Transverse colon (tissue), 4 donors: ENCODE measurements at regions not wholly inside any gene's neighbourhood (a gene's known extent, or its start where the extent isn't known, plus 50 kb on each side); places are given as distances from the start of the nearest gene placed in this dataset.

Experiments used
- DNase-seq: peaks from one replicate; pipeline ENCODE4 v3.0.0-alpha.2; 2019
- H3K27ac ChIP-seq, 4 donors: fragments of 200-600 bp; sonication (generic); 2 replicates each; pipeline ENCODE4 v1.5.1; 2016 to 2018; ENCODE audit warnings: inconsistent platforms in 4 of 4
- H3K27me3 ChIP-seq: fragments of 200-600 bp; sonication (generic); 2 replicates; pipeline ENCODE4 v1.5.1; 2017; ENCODE audit warnings: inconsistent platforms
- H3K36me3 ChIP-seq, 4 donors: fragments of 200-600 bp; sonication (generic); 2 replicates each; pipeline ENCODE4 v1.5.1; 2017 to 2019; ENCODE audit warnings: inconsistent platforms in 4 of 4
- H3K4me1 ChIP-seq, 4 donors: fragments of 200-600 bp; sonication (generic); 2 replicates each; pipeline ENCODE4 v1.5.1; 2017 to 2020; ENCODE audit warnings: inconsistent platforms in 4 of 4
- H3K4me3 ChIP-seq, 4 donors: fragments of 200-600 bp; sonication (generic); 1 replicate in 1 of 4; 2 replicates in 3 of 4; pipeline versions ENCODE4 v1.5.1 to v1.6.1; 2017 to 2019; ENCODE audit warnings: inconsistent platforms in 4 of 4
- H3K9me3 ChIP-seq, 2 donors: fragments of 200-600 bp; sonication (generic); 2 replicates each; pipeline ENCODE4 v1.5.1; 2017 to 2019; ENCODE audit warnings: inconsistent platforms in 2 of 2
- EP300 ChIP-seq: sonication (generic); formaldehyde crosslinking; IDR thresholded peaks from one replicate; pipeline ENCODE4 v1.6.1; 2017; ENCODE audit warnings: antibody characterized with exemption, low read depth
- POLR2A ChIP-seq: fragments of 450-650 bp; IDR thresholded peaks from one replicate; pipeline ENCODE4 v1.6.1; 2016; ENCODE audit warnings: antibody characterized with exemption, mild to moderate bottlenecking, moderate library complexity
- POLR2AphosphoS5 ChIP-seq, 3 donors: sonication (generic); formaldehyde crosslinking; IDR thresholded peaks; one replicate each; pipeline ENCODE4 v1.6.1; 2016; ENCODE audit warnings: antibody characterized with exemption in 3 of 3
- WGBS, 2 donors: methylation state at CpG; one replicate each; pipeline ENCODE4 v1.1.5; 2018; ENCODE audit warnings: low coverage in 1 of 2; 5-methylcytosine and 5-hydroxymethylcytosine counted together
- in situ Hi-C, 4 donors: fragments of 200-750 bp; cut with MboI; loops; one replicate each; pipeline versions ENCODE4 v1.15.0 to v1.15.1; 2017; ENCODE audit warnings: low sequenced_read_pairs in 3 of 4, low pct_ligation_motif_present in 1 of 4, low pct_unique_long_range_greater_than_20kb in 1 of 4
- intact Hi-C: fragments of 100-400 bp; cut with DNase I; formaldehyde crosslinking; loops from one replicate; pipeline ENCODE4 v1.15.1; 2023; ENCODE audit warnings: low total_unique reads
- TF ChIP-seq, protein P1 (sequence below), 5 experiments: fragments of 200-600 bp in 3 of 5; fragments of 450-650 bp in 2 of 5; sonication (generic) in 3 of 5; IDR thresholded peaks; 1 replicate in 2 of 5; 2 replicates in 3 of 5; pipeline ENCODE4 v1.5.1; 2016 to 2017; ENCODE audit warnings: antibody characterized with exemption in 5 of 5, inconsistent platforms in 3 of 5, mild to moderate bottlenecking in 2 of 5, moderate library complexity in 1 of 5

DNA sequence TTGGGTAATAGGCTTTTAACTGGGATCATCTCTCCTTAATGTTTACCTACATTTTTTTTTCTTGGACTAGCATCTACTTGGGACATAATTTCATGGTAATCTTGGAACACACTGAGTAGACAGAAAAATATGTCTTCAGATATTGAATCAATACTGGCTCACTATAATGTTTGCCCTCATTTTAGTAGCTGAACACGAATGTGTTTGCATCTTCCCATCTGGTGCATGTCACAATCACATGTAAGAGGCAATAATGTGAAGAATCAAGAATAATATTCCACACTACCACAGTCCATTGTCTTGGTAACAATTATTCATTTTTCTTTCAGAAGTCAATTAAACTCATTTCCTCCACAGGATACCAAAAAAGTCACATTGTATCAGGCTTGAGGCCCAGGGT, 382.7 kb upstream of the CDH10 start:
- TF ChIP-seq, protein P1, sequence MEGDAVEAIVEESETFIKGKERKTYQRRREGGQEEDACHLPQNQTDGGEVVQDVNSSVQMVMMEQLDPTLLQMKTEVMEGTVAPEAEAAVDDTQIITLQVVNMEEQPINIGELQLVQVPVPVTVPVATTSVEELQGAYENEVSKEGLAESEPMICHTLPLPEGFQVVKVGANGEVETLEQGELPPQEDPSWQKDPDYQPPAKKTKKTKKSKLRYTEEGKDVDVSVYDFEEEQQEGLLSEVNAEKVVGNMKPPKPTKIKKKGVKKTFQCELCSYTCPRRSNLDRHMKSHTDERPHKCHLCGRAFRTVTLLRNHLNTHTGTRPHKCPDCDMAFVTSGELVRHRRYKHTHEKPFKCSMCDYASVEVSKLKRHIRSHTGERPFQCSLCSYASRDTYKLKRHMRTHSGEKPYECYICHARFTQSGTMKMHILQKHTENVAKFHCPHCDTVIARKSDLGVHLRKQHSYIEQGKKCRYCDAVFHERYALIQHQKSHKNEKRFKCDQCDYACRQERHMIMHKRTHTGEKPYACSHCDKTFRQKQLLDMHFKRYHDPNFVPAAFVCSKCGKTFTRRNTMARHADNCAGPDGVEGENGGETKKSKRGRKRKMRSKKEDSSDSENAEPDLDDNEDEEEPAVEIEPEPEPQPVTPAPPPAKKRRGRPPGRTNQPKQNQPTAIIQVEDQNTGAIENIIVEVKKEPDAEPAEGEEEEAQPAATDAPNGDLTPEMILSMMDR (IDR thresholded peaks at IDR 0.05): no peak
- TF ChIP-seq POLR2A: no peak

DNA sequence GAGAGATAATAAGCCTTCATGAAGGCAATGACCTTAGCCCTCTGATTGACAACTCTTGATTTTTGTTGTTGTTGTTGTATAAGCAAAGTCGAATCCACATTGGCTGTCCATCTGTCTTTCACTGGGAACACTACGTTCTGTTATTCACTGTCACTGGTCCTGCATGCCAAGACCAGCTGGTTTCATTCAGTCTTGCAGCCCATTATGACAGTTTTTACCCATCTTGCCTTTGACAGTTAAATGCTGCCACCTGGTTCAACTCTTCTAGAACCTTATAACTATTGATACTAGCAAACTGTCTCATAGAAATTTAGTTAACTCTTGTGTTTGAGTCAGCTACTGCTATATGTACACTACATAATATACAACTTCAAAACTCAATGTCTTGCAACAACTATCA, 382.3 kb upstream of the CDH10 start:
- Histone ChIP-seq H3K9me3 (no peaks in the 10 kb centered on the region), H3K4me1 (no peaks in the 10 kb centered on the region), H3K27me3 (no peaks in the 10 kb centered on the region), H3K4me3 (no peak overlapping the region), H3K27ac (no peak overlapping the region), H3K36me3 (no peaks in the 10 kb centered on the region)
- intact Hi-C loops (loop anchor here (1.0 kb wide), 1 partner anchor 8 kb away; no protein-coding TSS in a partner anchor), in situ Hi-C loops (no loop called here)
- TF ChIP-seq EP300 (no peak), POLR2A (no peak), POLR2AphosphoS5 (IDR thresholded peaks at IDR 0.05) (no peak)
- TF ChIP-seq, protein P1 (IDR thresholded peaks at IDR 0.05): no peak
- DNase-seq: no peak
- WGBS, 2 donors: 71% methylated on average over 2 of the region's 2 CpGs

More for the DNA sequence above, 382.7 kb upstream of the CDH10 start:
- no peaks in the 10 kb centered on the region for H3K4me1 ChIP-seq
- WGBS, 2 donors: 61 to 83% methylated on average over 1 of the region's 1 CpG
- in situ Hi-C loops (no loop called here), intact Hi-C loops (loop anchor here (1.0 kb wide), 1 partner anchor 8 kb away; no protein-coding TSS in a partner anchor)
- H3K4me3 ChIP-seq: no peak overlapping the region
- no peaks in the 10 kb centered on the region for H3K27me3 ChIP-seq
- DNase-seq: no peak
- H3K36me3 ChIP-seq: no peaks in the 10 kb centered on the region
- no peak overlapping the region for H3K27ac ChIP-seq
- no peaks in the 10 kb centered on the region for H3K9me3 ChIP-seq

DNA sequence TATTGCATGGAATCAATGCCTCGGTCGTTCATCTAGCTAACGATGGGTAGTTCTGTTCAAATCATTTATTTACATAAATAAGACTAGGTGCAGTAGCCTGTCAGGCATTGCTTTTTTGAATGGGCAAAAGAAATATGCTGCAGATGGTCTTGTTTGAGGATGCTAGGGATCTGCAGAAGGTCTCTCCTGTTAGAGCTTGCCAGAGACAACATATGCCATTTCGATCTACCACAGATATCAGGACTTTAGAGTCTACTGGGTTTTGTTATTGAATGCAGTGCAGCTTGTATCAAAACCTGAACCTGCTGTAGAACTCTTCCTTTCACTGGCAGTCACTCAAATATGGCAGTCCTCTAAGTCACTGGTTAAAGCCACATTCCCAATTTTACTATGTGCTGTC, 381.1 kb upstream of the CDH10 start:
- in situ Hi-C loops: no loop called here
- Histone ChIP-seq H3K36me3 (no peaks in the 10 kb centered on the region), H3K9me3 (no peaks in the 10 kb centered on the region), H3K4me3 (no peak overlapping the region), H3K27me3 (no peaks in the 10 kb centered on the region), H3K27ac (no peak overlapping the region), H3K4me1 (no peaks in the 10 kb centered on the region)
- no peak for TF ChIP-seq POLR2AphosphoS5 (IDR thresholded peaks at IDR 0.05)
- TF ChIP-seq EP300: no peak
- TF ChIP-seq POLR2A: no peak
- TF ChIP-seq, protein P1 (IDR thresholded peaks at IDR 0.05): no peak
- intact Hi-C loops: no loop called here
- no peak for DNase-seq
- 68 to 84% methylated on average over 4 of the region's 4 CpGs for WGBS, 2 donors

DNA sequence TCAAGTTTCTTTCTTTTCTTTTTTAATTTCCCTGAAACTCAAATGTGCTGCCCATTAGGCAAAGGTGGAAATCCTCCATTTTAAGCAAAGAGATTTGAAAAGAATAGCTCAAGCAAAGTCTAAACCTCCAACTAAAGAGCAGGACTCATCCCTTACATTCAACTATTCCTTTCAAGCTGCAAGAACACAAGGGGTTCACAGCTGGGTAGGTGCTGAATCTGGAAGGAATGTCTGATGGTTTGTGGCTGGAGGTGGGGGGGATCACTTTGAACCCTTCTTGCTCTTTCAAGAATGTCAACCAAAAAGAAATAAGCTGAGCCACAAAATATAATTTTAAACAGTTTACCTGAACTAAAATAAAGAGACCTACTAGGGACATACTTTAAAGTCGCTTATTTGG, 375.7 kb upstream of the CDH10 start:
- WGBS, 2 donors: 40 to 60% methylated on average over 1 of the region's 1 CpG
- intact Hi-C loops (no loop called here), in situ Hi-C loops (no loop called here)
- H3K4me3 ChIP-seq: no peak overlapping the region
- no peaks in the 10 kb centered on the region for H3K9me3 ChIP-seq
- H3K36me3 ChIP-seq: no peaks in the 10 kb centered on the region
- no peak overlapping the region for H3K27ac ChIP-seq
- no peaks in the 10 kb centered on the region for H3K4me1 ChIP-seq
- no peak for TF ChIP-seq POLR2A
- TF ChIP-seq, protein P1 (IDR thresholded peaks at IDR 0.05): no peak
- TF ChIP-seq POLR2AphosphoS5 (IDR thresholded peaks at IDR 0.05): no peak
- TF ChIP-seq EP300: no peak
- DNase-seq: no peak
- no peaks in the 10 kb centered on the region for H3K27me3 ChIP-seq
